ENCODE measurements at regions not wholly inside any gene's neighbourhood (a gene's known extent, or its start where the extent isn't known, plus 50 kb on each side); places are given as distances from the start of the nearest gene placed in this dataset.
"Not testable (repeated sequence)": the region's sequence is repeated elsewhere in the genome, so short reads cannot be mapped to it uniquely, and the experiment has no call there.

- no peak for DNase-seq (ENCODE audit: low read depth)
These were observed 150.7 kb downstream of the BRD1 start for GRCh38 chr22:49676783-49677494.

- DNase-seq (ENCODE audit: low read depth), result no peak
These were observed 151.4 kb downstream of the BRD1 start for GRCh38 chr22:49676230-49676629.

DNA sequence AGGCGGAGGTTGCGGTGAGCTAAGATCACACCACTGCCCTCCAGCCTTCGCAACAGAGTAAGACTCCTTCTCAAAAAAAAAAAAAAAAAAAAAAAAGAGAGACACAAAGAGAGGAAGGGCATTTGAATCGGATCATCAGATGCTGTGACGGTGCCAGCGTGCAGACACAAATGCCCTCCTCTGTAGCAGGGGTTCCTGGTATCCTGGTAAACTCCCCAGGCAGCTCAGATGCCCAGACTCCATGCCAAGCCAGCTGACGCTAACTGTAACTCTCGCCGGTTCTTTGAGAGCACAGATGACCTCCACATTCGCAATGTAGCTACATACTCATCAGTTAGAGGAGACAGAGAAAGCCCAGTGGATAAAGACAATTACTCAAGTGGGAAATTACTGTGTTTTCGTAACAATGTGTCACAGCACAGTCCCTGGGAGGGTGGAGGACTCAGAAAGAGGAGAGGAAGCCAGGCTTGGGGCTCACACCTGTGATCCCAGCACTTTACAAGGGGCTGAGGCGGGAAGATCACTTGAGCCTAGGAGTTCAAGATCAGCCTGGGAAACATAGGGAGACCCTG, 153.1 kb downstream of the BRD1 start:
- DNase-seq (ENCODE audit: low read depth), result no peak

GRCh38 chr22:49673048-49673447, 154.6 kb downstream of the BRD1 start:
- no peak for DNase-seq (ENCODE audit: low read depth)

DNA sequence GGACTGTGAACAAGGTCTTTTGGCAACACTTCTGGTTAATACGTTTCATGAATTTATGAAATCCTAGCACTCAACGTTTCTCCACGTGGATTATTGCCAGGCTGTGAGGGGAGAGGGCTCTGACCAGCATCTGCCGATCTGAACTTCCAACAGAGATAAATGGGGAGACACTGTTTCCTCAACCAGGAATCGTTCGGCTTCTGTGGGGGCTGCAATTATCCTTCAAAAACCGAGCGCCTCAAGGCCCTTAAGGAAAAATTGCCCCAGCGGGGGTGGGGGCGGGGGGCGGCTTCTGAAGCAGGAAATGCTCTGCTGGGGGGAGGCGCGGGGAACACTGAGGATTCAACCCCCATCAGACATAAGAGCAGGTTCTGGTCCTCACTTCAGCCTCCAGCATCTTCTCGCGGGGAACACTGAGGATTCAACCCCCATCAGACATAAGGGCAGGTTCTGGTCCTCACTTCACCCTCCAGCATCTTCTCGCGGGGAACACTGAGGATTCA, 155.6 kb downstream of the BRD1 start:
- no peak for DNase-seq (ENCODE audit: low read depth)

GRCh38 chr22:49671331-49672013, 156.2 kb downstream of the BRD1 start:
- no peak for DNase-seq (ENCODE audit: low read depth)

DNA sequence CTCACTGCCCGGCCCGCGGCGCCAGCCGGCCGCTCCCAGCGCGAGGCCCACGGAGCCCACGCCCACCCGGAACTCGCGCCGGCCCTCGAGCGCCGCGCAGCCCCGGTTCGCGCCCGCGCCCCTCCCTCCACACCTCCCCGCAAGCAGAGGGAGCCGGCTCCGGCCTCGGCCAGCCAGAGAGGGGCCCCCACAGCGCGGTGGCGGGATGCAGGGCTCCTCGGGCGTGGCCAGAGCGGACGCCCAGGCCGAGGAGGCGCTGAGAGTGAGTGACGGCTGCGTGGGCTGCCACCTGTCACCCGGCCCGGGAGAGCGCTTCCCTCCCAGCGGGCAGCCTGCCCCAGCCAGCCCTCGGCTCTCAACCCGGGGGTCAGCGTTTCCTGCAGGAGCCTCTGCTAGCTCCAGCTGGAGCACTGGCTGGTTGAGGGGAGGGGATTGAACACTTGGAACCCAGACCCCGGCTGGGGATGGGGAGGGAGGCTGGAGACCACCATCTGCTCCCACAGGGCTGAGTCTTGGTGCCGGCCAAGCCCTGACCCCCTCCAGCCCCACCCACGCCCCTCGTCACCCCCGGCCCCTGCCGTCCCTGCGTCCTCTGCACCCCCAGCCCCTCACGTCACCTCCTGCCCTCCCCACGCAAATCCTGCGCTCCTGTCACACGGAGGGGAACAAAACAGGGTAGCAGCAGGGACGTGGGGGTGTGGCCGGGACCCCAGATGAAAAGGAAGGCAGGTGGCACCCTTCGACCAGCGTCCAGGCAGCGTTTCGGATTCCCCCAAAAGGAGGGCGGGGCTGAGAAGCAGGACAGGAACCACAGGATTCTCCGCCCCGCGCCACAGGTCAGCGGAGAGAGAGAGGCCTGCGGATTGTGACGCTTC, 157.0 kb downstream of the BRD1 start:
- DNase-seq (ENCODE audit: low read depth), result no peak

- DNase-seq (ENCODE audit: low read depth), result not testable (repeated sequence)
These were observed 157.7 kb downstream of the BRD1 start for GRCh38 chr22:49669969-49670455.

- not testable (repeated sequence) for DNase-seq (ENCODE audit: low read depth)
These were observed 158.2 kb downstream of the BRD1 start for GRCh38 chr22:49669427-49669968.

DNA sequence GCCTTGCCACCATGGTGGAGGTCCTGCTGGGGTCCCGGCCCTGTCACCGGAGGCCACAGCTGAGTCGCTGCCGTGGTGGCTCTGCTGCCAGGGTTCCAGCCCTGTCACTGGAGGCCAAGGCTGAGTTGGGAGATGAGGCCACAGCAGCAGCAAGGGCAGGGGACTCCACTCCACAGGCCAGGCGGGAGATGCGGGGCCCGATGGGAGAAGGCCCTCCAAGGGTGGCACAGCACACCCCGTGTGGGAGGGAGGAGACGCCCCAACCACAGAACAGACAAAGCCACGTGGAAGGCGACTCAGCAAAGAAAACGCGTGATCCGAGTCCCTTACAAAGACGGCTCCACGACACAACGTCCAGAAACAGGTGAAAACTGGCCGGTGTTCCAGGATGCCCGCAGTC, 159.3 kb downstream of the BRD1 start:
- no peak for DNase-seq (ENCODE audit: low read depth)

DNA sequence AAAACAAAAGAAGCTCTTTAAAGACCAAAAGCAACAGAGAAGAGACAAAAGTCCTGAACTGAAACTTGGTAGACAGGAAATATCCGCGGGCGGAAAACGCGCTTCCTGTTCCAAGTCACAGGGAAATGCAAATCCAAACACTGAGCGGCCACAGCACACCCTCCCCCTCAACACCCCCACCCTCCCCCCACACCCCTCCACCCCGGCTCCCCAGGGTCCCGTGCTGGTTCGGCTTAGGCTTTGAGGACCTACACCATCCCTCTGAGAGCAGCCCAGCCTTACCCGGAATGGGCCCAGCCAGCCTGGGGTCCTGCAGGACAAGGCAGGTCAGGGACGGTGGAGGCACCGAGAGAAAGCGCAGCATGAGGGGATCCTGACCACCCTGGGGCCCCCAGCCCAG, 160.4 kb downstream of the BRD1 start:
- no peak for DNase-seq (ENCODE audit: low read depth)

- no peak for DNase-seq (ENCODE audit: low read depth)
These were observed 161.4 kb downstream of the BRD1 start for GRCh38 chr22:49666146-49666809.

GRCh38 chr22:49664891-49665290, 162.8 kb downstream of the BRD1 start:
- DNase-seq (ENCODE audit: low read depth), result no peak

DNA sequence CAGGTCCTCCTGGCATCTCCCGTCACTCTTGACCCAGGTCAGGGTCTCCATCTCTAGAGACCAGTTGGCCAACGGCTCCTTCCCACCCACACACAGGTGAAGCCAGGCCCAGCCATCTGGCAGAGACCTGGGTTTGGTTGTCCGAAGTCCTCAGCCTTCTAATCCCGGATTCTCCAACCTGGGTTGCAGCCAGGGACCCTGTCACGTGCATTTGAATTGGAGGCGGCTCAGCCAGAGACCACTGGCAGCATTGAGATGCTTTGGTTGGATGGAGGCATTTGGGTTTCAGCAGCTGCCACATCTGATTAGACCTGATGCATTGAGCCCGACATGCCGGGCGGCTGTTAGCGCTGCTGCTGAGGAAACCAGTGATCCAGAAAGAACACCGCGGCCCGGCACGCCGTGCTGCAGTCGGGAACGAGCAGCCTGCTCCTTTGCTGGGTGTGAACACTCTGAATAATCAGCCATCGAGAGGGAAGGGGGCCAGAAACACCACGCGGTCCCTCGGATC, 163.2 kb downstream of the BRD1 start:
- DNase-seq (ENCODE audit: low read depth), result no peak

DNA sequence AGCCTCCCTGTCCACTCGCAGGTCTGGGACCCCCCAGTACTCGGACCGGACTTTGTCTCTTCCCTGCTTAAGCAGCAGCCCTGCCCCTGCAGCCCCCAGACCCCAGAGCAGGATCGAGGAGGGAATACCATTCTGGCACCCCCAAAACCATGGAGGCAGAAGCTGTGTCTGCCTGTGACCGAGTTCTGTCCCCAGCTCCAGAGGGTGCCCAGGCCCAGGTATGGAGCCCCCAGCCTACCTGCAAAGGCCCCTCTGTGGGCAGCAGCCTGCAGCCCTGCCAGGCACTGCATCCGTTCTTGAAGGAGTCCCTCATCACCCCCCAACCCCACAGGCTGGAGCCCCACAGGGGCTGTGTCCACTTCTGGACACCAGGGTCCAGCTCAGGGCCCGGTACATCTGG, 163.8 kb downstream of the BRD1 start:
- DNase-seq (ENCODE audit: low read depth), result no peak

GRCh38 chr22:49663311-49663711, 164.4 kb downstream of the BRD1 start:
- no peak for DNase-seq (ENCODE audit: low read depth)

GRCh38 chr22:49662681-49663080, 165.0 kb downstream of the BRD1 start:
- DNase-seq (ENCODE audit: low read depth), result no peak

GRCh38 chr22:49660794-49661781, 166.6 kb downstream of the BRD1 start:
- no peak for DNase-seq (ENCODE audit: low read depth)

GRCh38 chr22:49660321-49660720, 167.4 kb downstream of the BRD1 start:
- DNase-seq (ENCODE audit: low read depth), result no peak

- no peak for DNase-seq (ENCODE audit: low read depth)
These were observed 167.8 kb downstream of the BRD1 start for GRCh38 chr22:49659924-49660315.

Measured in stimulated activated CD8-positive, alpha-beta memory T cell treated with anti-CD3 and anti-CD28 coated beads, Interleukin-12 subunit alpha, Interleukin-12 subunit beta, amount 100 ng/mL, for 1 hour (primary cell).